ENCODE measurements at regions not wholly inside any gene's neighbourhood (a gene's known extent, or its start where the extent isn't known, plus 50 kb on each side); places are given as distances from the start of the nearest gene placed in this dataset.

DNA sequence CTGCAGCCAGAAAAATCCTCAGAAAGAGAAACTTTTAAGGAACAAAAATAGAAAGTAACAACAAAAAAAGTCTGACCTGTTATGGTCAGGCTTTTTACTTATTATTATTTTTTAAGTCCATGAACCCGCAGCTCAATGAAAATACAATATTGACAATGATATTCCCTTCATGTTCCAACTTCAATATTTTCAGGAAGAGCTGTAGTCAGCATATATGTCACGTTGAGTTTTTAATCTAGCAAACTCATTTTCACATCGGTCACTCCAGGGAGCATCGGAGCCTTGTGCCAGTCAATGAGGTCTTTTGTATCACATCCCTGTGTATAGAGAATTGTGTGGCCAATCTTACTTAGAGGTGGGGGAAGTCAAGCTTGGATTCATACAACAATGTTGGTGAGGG, 568.4 kb upstream of the GCFC2 start:
- Histone ChIP-seq H3K27ac (no peak overlapping the region), H3K27me3 (no peaks in the 10 kb centered on the region), H3K4me3 (no peak overlapping the region), H3K36me3 (ENCODE audit: low read depth, missing control alignments) (no peaks in the 10 kb centered on the region), H3K9me3 (no peaks in the 10 kb centered on the region), H3K4me1 (no peaks in the 10 kb centered on the region)
- intact Hi-C loops (cut with DNase I; ENCODE audit: low total_unique reads): no loop called here
- 64 to 83% methylated on average over 4 of the region's 4 CpGs for WGBS, 2 donors
- no peak for TF ChIP-seq POLR2A (IDR thresholded peaks at IDR 0.05)
- TF ChIP-seq, protein P1, sequence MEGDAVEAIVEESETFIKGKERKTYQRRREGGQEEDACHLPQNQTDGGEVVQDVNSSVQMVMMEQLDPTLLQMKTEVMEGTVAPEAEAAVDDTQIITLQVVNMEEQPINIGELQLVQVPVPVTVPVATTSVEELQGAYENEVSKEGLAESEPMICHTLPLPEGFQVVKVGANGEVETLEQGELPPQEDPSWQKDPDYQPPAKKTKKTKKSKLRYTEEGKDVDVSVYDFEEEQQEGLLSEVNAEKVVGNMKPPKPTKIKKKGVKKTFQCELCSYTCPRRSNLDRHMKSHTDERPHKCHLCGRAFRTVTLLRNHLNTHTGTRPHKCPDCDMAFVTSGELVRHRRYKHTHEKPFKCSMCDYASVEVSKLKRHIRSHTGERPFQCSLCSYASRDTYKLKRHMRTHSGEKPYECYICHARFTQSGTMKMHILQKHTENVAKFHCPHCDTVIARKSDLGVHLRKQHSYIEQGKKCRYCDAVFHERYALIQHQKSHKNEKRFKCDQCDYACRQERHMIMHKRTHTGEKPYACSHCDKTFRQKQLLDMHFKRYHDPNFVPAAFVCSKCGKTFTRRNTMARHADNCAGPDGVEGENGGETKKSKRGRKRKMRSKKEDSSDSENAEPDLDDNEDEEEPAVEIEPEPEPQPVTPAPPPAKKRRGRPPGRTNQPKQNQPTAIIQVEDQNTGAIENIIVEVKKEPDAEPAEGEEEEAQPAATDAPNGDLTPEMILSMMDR (IDR thresholded peaks at IDR 0.05): no peak
- no peak for DNase-seq

DNA sequence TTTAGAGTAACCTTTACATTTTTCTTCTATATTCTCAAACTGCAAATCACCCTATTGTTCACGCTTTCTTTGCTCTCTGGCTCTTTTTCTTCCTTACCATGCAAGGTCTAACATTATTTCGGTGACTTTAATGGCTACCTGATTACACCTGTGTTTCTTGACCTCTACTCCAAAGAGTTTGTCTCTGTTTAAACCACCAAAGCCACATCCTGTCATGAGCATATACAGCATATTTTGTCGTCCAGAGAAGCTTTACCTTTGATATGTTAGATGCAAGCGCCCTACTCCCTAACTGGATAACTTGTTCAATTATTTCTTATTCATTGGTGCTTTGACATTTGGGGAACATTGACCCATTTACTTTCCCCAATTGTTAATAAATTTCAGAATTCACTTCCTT, 565.1 kb upstream of the GCFC2 start:
- Histone ChIP-seq H3K4me3 (no peak overlapping the region), H3K9me3 (no peaks in the 10 kb centered on the region), H3K36me3 (ENCODE audit: low read depth, missing control alignments) (no peaks in the 10 kb centered on the region), H3K27ac (no peak overlapping the region), H3K27me3 (no peaks in the 10 kb centered on the region), H3K4me1 (no peaks in the 10 kb centered on the region)
- intact Hi-C loops (cut with DNase I; ENCODE audit: low total_unique reads): no loop called here
- TF ChIP-seq, protein P1 (IDR thresholded peaks at IDR 0.05): no peak
- no peak for TF ChIP-seq POLR2A (IDR thresholded peaks at IDR 0.05)
- WGBS, 2 donors: 91 to 98% methylated on average over 4 of the region's 4 CpGs
- DNase-seq: no peak

DNA sequence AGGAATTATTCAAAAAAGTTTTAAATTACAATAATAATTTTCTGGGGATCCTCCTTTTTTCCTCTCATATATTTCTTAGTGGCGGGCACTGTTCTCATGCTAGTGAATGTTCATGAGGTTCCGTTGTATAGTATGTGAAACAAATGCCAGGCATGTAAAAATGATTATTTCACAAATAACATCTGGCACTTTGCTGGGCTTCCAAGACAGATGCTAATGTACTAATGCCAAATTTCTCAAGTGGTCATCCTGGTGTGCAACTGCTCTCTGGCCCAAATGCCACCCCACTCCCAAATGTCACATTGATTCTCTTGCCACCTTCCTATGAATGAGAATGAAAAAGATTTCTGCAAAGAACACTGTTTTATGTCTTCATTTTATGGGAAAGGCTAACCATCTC, 564.0 kb upstream of the GCFC2 start:
- Histone ChIP-seq H3K27me3 (no peaks in the 10 kb centered on the region), H3K9me3 (no peaks in the 10 kb centered on the region), H3K36me3 (ENCODE audit: low read depth, missing control alignments) (no peaks in the 10 kb centered on the region), H3K27ac (no peak overlapping the region), H3K4me1 (no peaks in the 10 kb centered on the region), H3K4me3 (no peak overlapping the region)
- TF ChIP-seq, protein P1 (IDR thresholded peaks at IDR 0.05): no peak
- TF ChIP-seq POLR2A (IDR thresholded peaks at IDR 0.05): no peak
- no peak for DNase-seq
- 97% methylated on average over 2 of the region's 2 CpGs for WGBS, 2 donors
- intact Hi-C loops (cut with DNase I; ENCODE audit: low total_unique reads): no loop called here

DNA sequence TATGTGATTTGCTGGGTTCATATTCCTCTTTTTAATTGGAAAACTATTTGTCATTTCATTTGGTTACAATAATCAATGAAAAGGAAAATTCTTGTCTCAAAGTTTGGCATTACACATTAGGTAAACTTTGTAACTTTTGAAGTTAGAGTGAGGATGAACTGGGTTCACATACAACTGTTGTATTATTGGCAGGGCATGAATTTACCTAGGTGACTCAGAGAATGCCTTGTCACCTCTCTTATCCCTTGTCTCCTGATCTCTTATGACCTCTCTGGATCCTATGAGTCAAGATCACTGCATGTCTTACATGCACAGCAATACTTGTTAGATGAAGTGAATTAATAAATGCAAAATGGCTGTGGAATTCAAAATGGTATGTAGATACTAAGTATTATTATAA, 563.4 kb upstream of the GCFC2 start:
- no peaks in the 10 kb centered on the region for H3K27me3 ChIP-seq
- no peak for DNase-seq
- no peak overlapping the region for H3K4me3 ChIP-seq
- intact Hi-C loops (cut with DNase I; ENCODE audit: low total_unique reads): no loop called here
- no peaks in the 10 kb centered on the region for H3K9me3 ChIP-seq
- no peak overlapping the region for H3K27ac ChIP-seq
- no peaks in the 10 kb centered on the region for H3K4me1 ChIP-seq
- TF ChIP-seq, protein P1 (IDR thresholded peaks at IDR 0.05): no peak
- no peak for TF ChIP-seq POLR2A (IDR thresholded peaks at IDR 0.05)
- H3K36me3 ChIP-seq (ENCODE audit: low read depth, missing control alignments): no peaks in the 10 kb centered on the region

DNA sequence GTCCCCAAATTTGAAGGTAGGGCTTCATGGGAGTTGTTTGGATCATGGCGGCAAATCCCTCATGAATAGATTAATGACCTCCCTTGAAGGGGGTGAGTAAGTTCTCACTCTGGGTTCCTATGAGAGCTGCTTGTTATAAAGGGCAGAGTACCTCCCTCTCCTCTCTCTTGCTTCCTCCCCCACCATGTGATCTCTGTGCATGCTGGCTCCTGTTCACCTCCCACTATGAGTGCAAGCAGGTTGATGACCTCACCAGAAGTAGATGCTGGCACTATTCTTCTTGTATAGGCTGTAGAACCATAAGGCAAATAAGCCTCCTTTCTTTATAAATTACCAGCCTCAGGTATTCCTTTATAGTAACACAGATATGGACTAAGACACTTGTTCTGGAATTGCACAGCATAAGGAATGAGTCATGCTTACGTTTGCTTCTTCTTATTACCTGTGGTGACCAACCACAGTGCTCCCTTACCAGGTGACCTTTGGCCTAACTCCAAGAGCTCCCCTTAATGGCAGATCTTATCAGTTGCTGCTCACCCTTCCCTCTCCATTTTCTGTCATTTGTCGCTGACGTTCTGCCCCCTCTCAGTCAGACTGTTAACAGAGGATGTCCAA, 559.5 kb upstream of the GCFC2 start:
- no peak overlapping the region for H3K27ac ChIP-seq
- H3K36me3 ChIP-seq (ENCODE audit: low read depth, missing control alignments): no peaks in the 10 kb centered on the region
- H3K9me3 ChIP-seq: no peaks in the 10 kb centered on the region
- H3K27me3 ChIP-seq: no peaks in the 10 kb centered on the region
- intact Hi-C loops (cut with DNase I; ENCODE audit: low total_unique reads): no loop called here
- no peak overlapping the region for H3K4me3 ChIP-seq
- H3K4me1 ChIP-seq: no peaks in the 10 kb centered on the region
- no peak for TF ChIP-seq POLR2A (IDR thresholded peaks at IDR 0.05)
- TF ChIP-seq, protein P1 (IDR thresholded peaks at IDR 0.05): no peak
- DNase-seq: no peak
- 74 to 79% methylated on average over 4 of the region's 4 CpGs for WGBS, 2 donors
